HG03442 (cell line): ENCODE measurements at regions not wholly inside any gene's neighbourhood (a gene's known extent, or its start where the extent isn't known, plus 50 kb on each side); places are given as distances from the start of the nearest gene placed in this dataset.
A peak's percentile ranks its signal among the peaks of the same experiment; 100 is the strongest.
"Not testable (repeated sequence)": the region's sequence is repeated elsewhere in the genome, so short reads cannot be mapped to it uniquely, and the experiment has no call there.

Experiments
- ATAC-seq: cut with Tn5 transposase; IDR thresholded peaks from one replicate; pipeline ENCODE4 v1.9.1; 2021; ENCODE audit warnings: mild to moderate bottlenecking, moderate library complexity; ENCODE audit not compliant: unreplicated experiment

DNA sequence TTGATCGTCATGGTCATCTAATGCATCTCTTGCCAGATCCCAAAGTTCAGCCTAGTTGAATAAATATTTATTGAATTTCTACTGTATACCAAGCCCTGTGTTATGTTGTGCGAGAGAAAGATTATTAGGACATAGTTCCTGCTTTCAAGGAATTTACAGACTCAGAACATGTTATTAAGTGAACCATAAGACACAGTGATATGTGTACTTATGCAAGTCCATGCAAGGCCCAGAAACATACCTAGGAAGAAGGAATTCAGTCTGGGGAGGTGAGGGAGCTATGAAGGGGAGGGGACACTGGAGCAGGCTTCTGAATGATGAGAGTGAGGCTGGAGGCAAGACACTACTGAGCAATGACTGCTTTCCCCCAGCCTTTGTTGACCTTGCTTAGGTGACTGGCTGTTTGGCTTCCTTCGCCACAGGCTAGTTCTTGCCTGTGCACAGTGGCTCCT, 81.4 kb downstream of the ACAA2 start:
- ATAC-seq, result no peak

DNA sequence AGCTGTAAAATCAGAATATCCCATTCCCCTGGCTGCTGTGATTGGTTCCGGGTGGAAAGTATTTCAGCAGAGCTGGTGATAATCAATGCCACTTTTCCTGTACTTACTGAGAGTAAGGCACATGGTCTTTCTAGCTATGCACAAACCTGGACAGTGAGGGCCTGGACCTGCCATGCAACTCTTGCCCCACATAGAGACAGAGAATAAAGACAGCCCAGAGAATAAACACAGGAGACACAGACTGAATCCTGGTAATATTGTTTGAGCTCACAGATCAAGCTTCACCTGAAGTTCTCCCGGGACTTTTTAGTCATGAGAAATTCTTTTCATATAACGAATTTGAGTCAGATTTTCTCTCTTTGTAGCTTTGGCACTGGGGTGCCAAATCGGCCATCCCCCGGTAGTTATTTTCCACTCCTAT, 81.9 kb downstream of the ACAA2 start:
- no peak for ATAC-seq

- ATAC-seq, result no peak
Measured at GRCh38 chr18:49730951-49731391, 82.4 kb downstream of the ACAA2 start.

DNA sequence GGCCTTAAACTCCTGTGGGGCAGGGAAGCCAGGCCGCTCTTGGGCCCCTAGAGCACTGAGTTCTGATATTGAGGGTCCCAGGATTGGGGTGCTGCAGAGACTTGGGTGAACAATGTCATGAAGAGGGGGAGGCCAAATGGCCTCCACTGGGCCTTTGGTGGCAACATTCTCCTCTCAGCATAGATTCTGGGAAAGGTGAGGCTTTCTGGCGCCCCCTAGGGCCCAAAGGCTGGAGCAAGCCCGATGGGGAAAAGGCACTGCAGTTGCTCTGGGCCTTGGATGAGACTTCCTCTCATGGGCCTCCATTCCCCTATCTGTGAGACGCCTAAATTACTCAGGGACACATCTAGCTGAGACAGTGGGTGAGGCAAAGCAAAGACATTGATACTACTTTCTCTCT, 84.8 kb downstream of the ACAA2 start:
- no peak for ATAC-seq

DNA sequence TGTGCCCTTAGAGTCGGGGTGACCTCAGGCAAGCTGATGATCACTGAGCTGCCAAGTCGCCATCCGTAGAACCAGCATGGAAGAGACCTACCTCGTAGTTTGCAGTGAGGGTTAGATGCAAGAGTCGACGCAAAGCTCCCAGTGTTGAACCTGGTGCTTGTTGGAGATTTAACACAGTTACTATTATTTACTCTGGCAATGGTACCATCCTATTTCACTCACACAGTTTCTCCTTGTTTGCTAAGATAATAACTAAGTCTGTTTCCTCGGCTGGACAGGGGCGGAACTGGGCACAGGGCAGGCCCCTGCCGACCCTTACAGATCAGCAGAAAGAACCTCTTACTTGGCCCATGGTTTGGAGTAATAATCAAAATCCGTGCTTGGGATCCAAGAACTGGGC, 85.5 kb downstream of the ACAA2 start:
- no peak for ATAC-seq

- no peak for ATAC-seq
Measured at GRCh38 chr18:49726675-49726963, 86.7 kb downstream of the ACAA2 start.

- no peak for ATAC-seq
Measured at GRCh38 chr18:49725809-49726674, 87.3 kb downstream of the ACAA2 start.

DNA sequence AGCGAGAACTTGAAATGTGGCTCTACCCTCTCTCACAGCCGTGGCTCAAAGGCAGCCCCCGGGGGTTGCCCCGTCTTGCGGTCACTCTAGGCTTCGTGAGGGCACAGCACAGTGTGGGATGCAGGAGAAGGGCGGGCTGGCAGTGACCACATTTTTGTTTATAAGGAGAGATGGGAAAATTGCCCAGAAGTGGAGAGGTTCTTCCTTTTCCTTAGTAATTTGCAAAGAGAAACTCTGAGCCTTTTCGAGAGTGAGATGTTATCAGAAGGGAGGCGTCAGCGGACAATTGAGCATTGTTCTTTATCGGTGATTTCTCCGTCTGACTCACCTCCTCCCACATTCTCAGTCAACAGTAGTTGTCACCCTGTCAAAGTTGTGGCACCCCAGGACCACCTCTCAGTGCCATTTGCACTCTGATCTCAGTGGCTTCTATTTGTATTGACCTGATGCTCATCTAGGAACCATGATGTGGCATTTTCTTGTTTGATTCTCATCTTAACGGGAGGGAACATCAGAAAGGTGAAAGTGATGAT, 89.6 kb downstream of the ACAA2 start:
- ATAC-seq, result peak; percentile 86

DNA sequence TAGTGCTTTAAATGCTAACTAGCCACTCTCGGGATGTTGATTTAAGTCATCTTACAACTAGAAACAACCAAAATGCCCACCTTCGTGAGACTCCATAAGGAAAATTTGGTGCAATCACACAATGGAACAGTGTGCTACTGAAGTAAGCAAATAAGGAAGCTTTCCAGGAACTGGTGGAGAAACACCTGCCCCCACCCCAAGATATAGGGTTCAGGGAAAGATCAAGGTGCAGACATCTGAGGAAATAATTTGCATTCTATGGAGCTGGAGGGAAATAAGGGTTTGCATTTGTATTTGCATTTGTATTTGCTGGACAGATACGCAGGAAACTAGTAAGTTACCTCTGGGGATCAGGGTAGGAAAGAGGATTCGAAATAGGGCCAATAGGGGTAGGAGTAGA, 90.9 kb downstream of the ACAA2 start:
- ATAC-seq, result no peak

DNA sequence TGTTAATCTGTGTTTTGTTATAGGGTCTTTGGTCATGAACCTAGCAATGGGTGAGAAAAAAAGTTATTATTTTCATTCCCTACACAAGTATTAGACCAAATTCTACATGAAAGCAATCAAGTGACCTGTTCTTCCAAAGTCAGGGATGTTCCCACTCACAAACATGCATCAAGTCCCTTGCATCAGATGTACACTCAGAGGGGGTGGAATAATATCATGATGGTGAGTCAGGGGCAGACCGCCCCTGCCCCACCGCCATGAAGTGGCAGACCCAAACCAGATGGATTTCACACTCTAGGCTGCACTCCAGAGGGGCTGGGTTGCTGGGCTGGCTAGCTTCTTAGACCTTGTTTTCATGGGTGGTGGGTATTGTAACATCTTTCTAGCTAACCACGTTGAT, 91.4 kb downstream of the ACAA2 start:
- ATAC-seq, result no peak

DNA sequence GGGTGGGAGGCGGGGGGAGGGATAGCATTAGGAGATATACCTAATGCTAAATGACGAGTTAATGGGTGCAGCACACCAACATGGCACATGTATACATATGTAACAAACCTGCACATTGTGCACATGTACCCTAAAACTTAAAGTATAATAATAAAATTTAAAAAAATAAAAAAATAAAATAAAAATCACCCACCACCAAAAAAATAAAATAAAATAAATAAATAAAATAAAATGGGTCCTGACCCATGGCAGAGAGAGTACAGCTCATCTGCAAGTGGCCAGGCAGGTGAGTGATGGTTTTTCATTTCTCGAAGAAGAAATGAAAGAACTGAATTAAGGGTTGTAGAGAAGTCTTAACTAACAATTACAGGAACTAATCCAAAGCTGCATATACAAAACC, 92.4 kb downstream of the ACAA2 start:
- ATAC-seq, result not testable (repeated sequence)

DNA sequence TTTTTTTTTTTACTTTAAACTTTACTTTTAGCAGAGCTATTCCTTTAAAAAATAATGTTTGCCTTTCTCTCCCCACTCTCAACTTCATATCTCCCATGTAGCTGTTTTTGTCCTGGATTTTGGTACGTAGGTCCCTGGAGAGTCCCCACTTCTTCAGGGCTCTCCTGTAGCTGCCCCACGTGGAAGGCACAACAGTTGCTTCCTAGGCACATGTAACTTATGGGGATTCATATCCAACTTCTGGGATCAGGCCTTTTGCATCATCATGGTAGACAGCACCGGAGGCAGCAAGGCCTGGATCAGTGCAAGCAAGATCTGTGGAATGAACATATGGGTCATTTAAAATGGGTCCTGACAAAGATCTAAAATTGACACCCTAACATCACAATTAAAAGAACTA, 95.7 kb downstream of the ACAA2 start:
- no peak for ATAC-seq

- ATAC-seq, result no peak
Measured at GRCh38 chr18:49716035-49716434, 97.3 kb downstream of the ACAA2 start.

DNA sequence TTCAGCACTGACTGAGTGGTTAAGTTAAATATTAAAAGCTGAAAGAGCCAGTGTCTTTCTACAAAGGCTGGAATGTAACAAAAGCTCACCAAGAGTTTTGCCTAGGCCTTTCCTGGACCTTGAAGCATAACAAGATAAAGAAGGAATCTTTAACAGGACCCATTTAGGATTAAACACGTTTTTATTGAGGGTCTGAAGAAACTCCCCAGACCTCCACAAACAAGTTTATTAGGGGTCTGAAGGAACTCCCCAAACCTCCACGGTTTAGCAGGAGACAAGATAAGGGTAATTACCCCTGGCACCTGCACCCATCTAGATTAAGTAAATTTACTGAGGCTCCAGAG, 104.0 kb downstream of the ACAA2 start:
- ATAC-seq, result no peak

- no peak for ATAC-seq
Measured at GRCh38 chr18:49708662-49709346, 104.5 kb downstream of the ACAA2 start.

DNA sequence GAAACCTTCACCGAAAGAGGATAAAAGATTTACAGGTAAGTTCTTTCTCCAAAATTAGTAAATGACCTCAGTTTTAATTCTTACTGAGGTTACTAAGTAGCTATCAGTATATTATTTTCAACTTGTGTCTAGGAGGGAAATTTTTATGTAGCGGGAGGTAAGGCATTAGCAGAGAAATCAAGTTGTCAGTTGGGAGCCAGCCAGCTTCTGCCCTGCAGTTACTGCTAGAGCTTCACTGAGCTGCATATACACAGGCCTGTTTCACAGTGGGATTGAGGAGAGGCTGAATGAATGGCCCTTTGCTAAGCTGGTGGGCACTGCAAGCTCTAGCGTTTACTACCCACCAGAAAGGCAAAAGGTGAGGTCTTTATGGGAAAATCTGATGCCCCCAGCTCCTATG, 105.7 kb downstream of the ACAA2 start:
- no peak for ATAC-seq

- no peak for ATAC-seq
Measured at GRCh38 chr18:49704334-49704733, 109.0 kb downstream of the ACAA2 start.

GRCh38 chr18:49701190-49701589, 112.1 kb downstream of the ACAA2 start:
- ATAC-seq, result no peak

DNA sequence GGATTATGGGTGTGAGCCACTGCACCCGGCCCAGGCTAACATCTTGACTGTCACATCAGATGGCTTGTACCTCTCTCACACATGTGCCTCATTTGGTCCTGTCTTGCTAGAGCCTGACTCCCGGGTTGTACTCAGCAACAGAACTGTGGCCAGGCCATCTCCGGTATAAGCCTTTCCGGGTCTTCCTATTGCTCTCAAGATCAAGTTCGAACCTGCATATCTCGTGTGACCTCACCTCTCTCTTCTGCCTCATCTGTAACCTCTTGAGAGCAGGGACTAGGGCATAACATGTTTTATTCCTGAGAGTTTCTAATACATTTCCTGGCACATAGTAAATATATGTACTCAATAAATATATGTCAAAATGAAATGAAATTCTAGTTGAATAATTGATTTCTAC, 114.0 kb downstream of the ACAA2 start:
- ATAC-seq, result no peak

DNA sequence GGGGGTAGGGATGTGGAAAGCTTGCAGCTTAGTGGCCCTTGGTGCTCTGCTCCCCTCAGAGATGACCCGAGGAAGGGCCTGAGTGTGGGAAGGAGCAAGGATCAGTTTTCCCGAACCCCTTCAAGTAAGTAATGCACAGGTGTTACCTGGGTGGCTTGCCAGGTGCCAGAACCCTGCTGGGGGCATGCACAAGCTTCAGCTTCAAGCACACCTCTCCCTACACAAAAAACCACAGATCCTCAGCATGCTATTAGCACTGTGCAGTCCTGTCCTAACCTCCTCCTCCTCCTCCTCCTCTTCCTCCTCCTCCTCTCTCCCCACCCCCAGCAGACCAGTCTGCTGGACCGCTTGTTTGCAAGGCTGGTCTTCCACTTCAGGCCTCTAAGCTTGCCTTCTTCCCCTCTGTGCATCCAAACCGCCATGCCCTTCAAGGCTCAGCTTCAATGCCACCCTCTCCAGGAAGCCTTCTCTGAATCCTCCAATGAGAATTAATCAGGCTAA, 114.8 kb downstream of the ACAA2 start:
- no peak for ATAC-seq

GRCh38 chr18:49697757-49698524, 115.4 kb downstream of the ACAA2 start:
- ATAC-seq, result no peak
